WERI-Rb-1 (cell line): ENCODE measurements at regions not wholly inside any gene's neighbourhood (a gene's known extent, or its start where the extent isn't known, plus 50 kb on each side); places are given as distances from the start of the nearest gene placed in this dataset.

Experiments
- DNase-seq: peaks from one replicate; pipeline ENCODE4 v3.0.0-alpha.2; 2020
- H3K27ac ChIP-seq: fragments of 250-450 bp; sonication (Bioruptor Pico); 2 replicates; pipeline ENCODE4 v1.5.1; 2020; ENCODE audit warnings: mild to moderate bottlenecking, moderate library complexity
- H3K27me3 ChIP-seq: fragments of 250-450 bp; sonication (Bioruptor Pico); 2 replicates; pipeline ENCODE4 v1.5.1; 2021; ENCODE audit warnings: mild to moderate bottlenecking, low read depth, moderate library complexity; ENCODE audit not compliant: insufficient read depth, severe bottlenecking
- H3K36me3 ChIP-seq: fragments of 250-450 bp; sonication (Bioruptor Pico); 2 replicates; pipeline ENCODE4 v1.5.1; 2020; ENCODE audit warnings: mild to moderate bottlenecking, moderate library complexity
- H3K4me3 ChIP-seq: 2 replicates; pipeline ENCODE4 v1.5.1; 2011; ENCODE audit warnings: low read depth, mild to moderate bottlenecking, control low read depth, low read length
- H3K9me3 ChIP-seq: fragments of 250-450 bp; sonication (Bioruptor Pico); 2 replicates; pipeline ENCODE4 v1.5.1; 2021; ENCODE audit warnings: mild to moderate bottlenecking, moderate library complexity; ENCODE audit not compliant: severe bottlenecking
- CTCF ChIP-seq: IDR thresholded peaks from 2 replicates; pipeline ENCODE4 v1.5.1; 2011; ENCODE audit warnings: low read depth, mild to moderate bottlenecking, control low read depth, inconsistent platforms, low read length

GRCh38 chr5:1975898-1976765 is 93.4 kb upstream of the IRX4 start:
- H3K36me3 ChIP-seq: no peaks in the 10 kb centered on the region
- H3K9me3 ChIP-seq: peaks cover 7% of the 10 kb centered on the region
- H3K4me3 ChIP-seq: no peak overlapping the region
- H3K27me3 ChIP-seq: peaks cover 88% of the 10 kb centered on the region
- no peak overlapping the region for H3K27ac ChIP-seq
- no peak for TF ChIP-seq CTCF
- no peak for DNase-seq

DNA sequence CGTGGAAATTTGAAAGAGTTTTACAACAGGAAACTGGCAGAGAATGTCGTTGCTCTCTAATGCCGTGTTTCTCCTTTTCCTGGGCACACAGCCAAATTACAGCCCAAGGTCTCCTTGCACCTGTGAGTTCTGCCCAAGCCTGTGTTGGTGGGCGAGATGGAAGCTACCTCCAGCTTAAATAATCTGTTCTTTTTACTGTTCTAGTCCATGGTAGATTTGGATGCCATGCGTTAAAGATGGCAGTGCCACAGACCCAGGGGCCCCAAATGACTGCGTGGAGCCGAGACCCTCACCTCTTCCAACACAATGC is 92.6 kb upstream of the IRX4 start:
- Histone ChIP-seq H3K27me3 (peaks cover 86% of the 10 kb centered on the region), H3K9me3 (peaks cover 7% of the 10 kb centered on the region), H3K36me3 (no peaks in the 10 kb centered on the region), H3K4me3 (no peak overlapping the region), H3K27ac (no peak overlapping the region)
- DNase-seq: no peak
- no peak for TF ChIP-seq CTCF

DNA sequence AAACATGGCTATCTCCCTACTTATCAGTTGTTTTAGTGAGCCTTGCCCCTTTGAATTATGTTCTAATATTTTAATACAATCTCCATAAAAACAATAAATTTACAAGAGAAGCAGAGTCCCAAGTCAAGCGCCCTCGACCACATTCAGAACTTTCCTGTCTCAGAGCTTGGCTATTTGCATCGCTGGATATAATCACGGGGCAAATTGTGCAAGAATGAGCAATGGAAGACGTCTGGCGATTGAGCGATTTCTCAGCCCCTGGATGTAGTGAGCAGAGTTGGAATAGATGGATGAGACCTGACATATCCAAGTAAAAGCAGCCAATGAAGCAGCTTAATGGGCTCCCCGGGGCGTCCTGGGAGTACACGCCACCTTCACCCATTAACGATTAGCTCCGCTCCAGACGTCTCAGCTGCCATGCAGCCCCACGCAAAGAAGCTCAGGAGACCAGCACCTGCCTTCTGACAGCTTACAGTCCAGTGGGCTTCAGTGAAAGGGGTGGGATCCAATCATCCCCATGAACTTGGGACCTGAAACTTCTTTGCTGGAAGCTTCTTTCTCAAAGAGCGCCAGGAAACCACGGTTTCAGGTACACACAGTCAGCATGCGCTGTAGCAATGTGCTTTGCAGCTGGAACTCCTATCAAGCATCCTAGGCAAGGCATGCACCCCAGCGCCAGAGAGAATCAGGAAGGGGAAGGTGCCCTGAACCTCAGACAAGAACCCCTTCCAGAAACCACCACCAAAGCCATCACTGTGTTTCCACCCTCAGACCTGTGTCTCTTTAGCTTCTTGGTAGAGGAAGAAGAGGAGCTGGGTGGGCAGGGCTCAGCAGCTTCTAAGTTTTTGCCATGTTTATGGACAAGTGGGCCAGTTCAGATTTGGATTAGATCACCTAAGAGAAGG is 92.0 kb upstream of the IRX4 start:
- Histone ChIP-seq H3K27me3 (peaks cover 80% of the 10 kb centered on the region), H3K4me3 (no peak overlapping the region), H3K27ac (no peak overlapping the region), H3K36me3 (no peaks in the 10 kb centered on the region), H3K9me3 (peaks cover 7% of the 10 kb centered on the region)
- TF ChIP-seq CTCF: no peak
- no peak for DNase-seq

GRCh38 chr5:1974081-1974480 is 91.4 kb upstream of the IRX4 start:
- no peak overlapping the region for H3K4me3 ChIP-seq
- no peak for DNase-seq
- TF ChIP-seq CTCF: no peak
- peaks cover 73% of the 10 kb centered on the region for H3K27me3 ChIP-seq
- no peaks in the 10 kb centered on the region for H3K36me3 ChIP-seq
- H3K27ac ChIP-seq: no peak overlapping the region
- peaks cover 7% of the 10 kb centered on the region for H3K9me3 ChIP-seq

- Histone ChIP-seq H3K27me3 (peaks cover 67% of the 10 kb centered on the region), H3K9me3 (peaks cover 7% of the 10 kb centered on the region), H3K27ac (no peak overlapping the region), H3K36me3 (no peaks in the 10 kb centered on the region), H3K4me3 (no peak overlapping the region)
- TF ChIP-seq CTCF: no peak
- DNase-seq: no peak
These were observed 90.8 kb upstream of the IRX4 start for GRCh38 chr5:1973391-1974013.
